H9 (cell line): ENCODE measurements at regions not wholly inside any gene's neighbourhood (a gene's known extent, or its start where the extent isn't known, plus 50 kb on each side); places are given as distances from the start of the nearest gene placed in this dataset.

Experiments used
- DNase-seq: peaks from one replicate; pipeline ENCODE4 v3.0.0-alpha.2; 2017
- H2AFZ ChIP-seq: one replicate; pipeline ENCODE4 v1.6.1; 2013; ENCODE audit warnings: mild to moderate bottlenecking, low read length, control low read depth, moderate library complexity
- H2AK5ac ChIP-seq: 2 replicates; pipeline ENCODE4 v1.6.1; 2013; ENCODE audit warnings: low read length, control low read depth, mixed read lengths; ENCODE audit not compliant: insufficient read length
- H2BK120ac ChIP-seq: one replicate; pipeline ENCODE4 v1.6.1; 2013; ENCODE audit warnings: low read depth, mild to moderate bottlenecking, low read length, control low read depth, inconsistent platforms; ENCODE audit not compliant: poor library complexity, severe bottlenecking
- H2BK12ac ChIP-seq: 2 replicates; pipeline ENCODE4 v1.6.1; 2013; ENCODE audit warnings: low read length, control low read depth, mixed read lengths, low read depth; ENCODE audit not compliant: insufficient read length
- H2BK15ac ChIP-seq: 2 replicates; pipeline ENCODE4 v1.6.1; 2013; ENCODE audit warnings: low read depth, low read length, control low read depth
- H2BK20ac ChIP-seq: one replicate; pipeline ENCODE4 v1.6.1; 2013; ENCODE audit warnings: low read depth, mild to moderate bottlenecking, low read length, control low read depth, inconsistent platforms; ENCODE audit not compliant: poor library complexity, severe bottlenecking
- H2BK5ac ChIP-seq: 2 replicates; pipeline ENCODE4 v1.6.1; 2013; ENCODE audit warnings: low read length, control low read depth, mixed read lengths; ENCODE audit not compliant: insufficient read length
- H3K14ac ChIP-seq: 2 replicates; pipeline ENCODE4 v1.6.1; 2013; ENCODE audit warnings: low read length, control low read depth; ENCODE audit not compliant: insufficient read depth
- H3K18ac ChIP-seq: 2 replicates; pipeline ENCODE4 v1.6.1; 2013; ENCODE audit warnings: low read depth, mild to moderate bottlenecking, mixed read lengths, low read length, control low read depth; ENCODE audit not compliant: insufficient read length
- H3K23ac ChIP-seq: 2 replicates; pipeline ENCODE4 v1.6.1; 2013; ENCODE audit warnings: low read length, control low read depth, mixed read lengths, low read depth; ENCODE audit not compliant: insufficient read length
- H3K23me2 ChIP-seq: 2 replicates; pipeline ENCODE4 v1.6.1; 2013; ENCODE audit warnings: low read depth, mild to moderate bottlenecking, mixed read lengths, low read length, control low read depth; ENCODE audit not compliant: insufficient read length, poor library complexity, severe bottlenecking
- H3K27ac ChIP-seq: 2 replicates; pipeline ENCODE4 v1.5.1; 2013; ENCODE audit warnings: low read length, control low read depth, mixed read lengths, low read depth; ENCODE audit not compliant: insufficient read length
- H3K27me3 ChIP-seq: 2 replicates; pipeline ENCODE4 v1.6.1; 2013; ENCODE audit warnings: low read length, control low read depth, inconsistent platforms; ENCODE audit not compliant: insufficient read depth
- H3K4ac ChIP-seq: 2 replicates; pipeline ENCODE4 v1.6.1; 2013; ENCODE audit warnings: low read depth, mild to moderate bottlenecking, control low read depth, inconsistent platforms, low read length, moderate library complexity
- H3K4me1 ChIP-seq: 2 replicates; pipeline ENCODE4 v1.6.1; 2013; ENCODE audit warnings: low read length, control low read depth, inconsistent platforms; ENCODE audit not compliant: insufficient read depth
- H3K4me2 ChIP-seq: 2 replicates; pipeline ENCODE4 v1.6.1; 2013; ENCODE audit warnings: low read length, control low read depth, mixed read lengths; ENCODE audit not compliant: insufficient read length, insufficient read depth
- H3K56ac ChIP-seq: 2 replicates; pipeline ENCODE4 v1.6.1; 2013; ENCODE audit warnings: low read depth, mild to moderate bottlenecking, mixed read lengths, low read length, control low read depth; ENCODE audit not compliant: insufficient read length
- H3K79me1 ChIP-seq: 2 replicates; pipeline ENCODE4 v1.6.1; 2013; ENCODE audit warnings: low read depth, mild to moderate bottlenecking, moderate library complexity, low read length, control low read depth, inconsistent platforms; ENCODE audit not compliant: insufficient read depth, poor library complexity, severe bottlenecking
- H3K79me2 ChIP-seq: 2 replicates; pipeline ENCODE4 v1.6.1; 2013; ENCODE audit warnings: low read length, control low read depth, inconsistent platforms; ENCODE audit not compliant: insufficient read depth
- H3K9ac ChIP-seq: 2 replicates; pipeline ENCODE4 v1.6.1; 2013; ENCODE audit warnings: low read length, control low read depth, mixed read lengths; ENCODE audit not compliant: insufficient read length; ENCODE audit errors: extremely low read depth
- H3K9me3 ChIP-seq: one replicate; pipeline ENCODE4 v1.6.1; 2013; ENCODE audit warnings: low read depth, low read length, inconsistent platforms; ENCODE audit not compliant: control insufficient read depth
- H3T11ph ChIP-seq: one replicate; pipeline ENCODE4 v1.6.1; 2013; ENCODE audit warnings: mild to moderate bottlenecking, low read length, control low read depth, inconsistent platforms
- H4K20me1 ChIP-seq: one replicate; pipeline ENCODE4 v1.6.1; 2013; ENCODE audit not compliant: control insufficient read depth, insufficient read length, insufficient read depth
- H4K5ac ChIP-seq: 2 replicates; pipeline ENCODE4 v1.6.1; 2013; ENCODE audit warnings: low read depth, mild to moderate bottlenecking, mixed read lengths, low read length, control low read depth; ENCODE audit not compliant: insufficient read length
- H4K8ac ChIP-seq: replicated peaks from 2 replicates; pipeline ENCODE4 v1.6.1; 2013; ENCODE audit warnings: low read length, control low read depth, mixed read lengths, low read depth; ENCODE audit not compliant: insufficient read length
- H4K91ac ChIP-seq: 2 replicates; pipeline ENCODE4 v1.6.1; 2013; ENCODE audit warnings: low read depth, mild to moderate bottlenecking, moderate library complexity, mixed read lengths, low read length, control low read depth; ENCODE audit not compliant: insufficient read length
- H3K27ac Mint-ChIP-seq, 3 experiments: 2 replicates in 2 of 3; 3 replicates in 1 of 3; pipeline ENCODE4 v1.8.0; 2020 to 2021; ENCODE audit warnings: mixed read lengths in 3 of 3, mild to moderate bottlenecking in 1 of 3, moderate library complexity in 1 of 3
- H3K27me3 Mint-ChIP-seq: 2 replicates; pipeline ENCODE4 v1.8.0; 2021; ENCODE audit warnings: low read depth, mild to moderate bottlenecking, moderate library complexity, mixed read lengths
- H3K36me3 Mint-ChIP-seq, 3 experiments: 2 replicates in 2 of 3; 3 replicates in 1 of 3; pipeline ENCODE4 v1.8.0; 2020 to 2021; ENCODE audit warnings: low read depth in 3 of 3, mixed read lengths in 3 of 3; ENCODE audit not compliant: insufficient read depth in 1 of 3
- H3K4me1 Mint-ChIP-seq, 2 experiments: 2 replicates each; pipeline ENCODE4 v1.8.0; 2020; ENCODE audit warnings: mixed read lengths in 2 of 2
- H3K4me3 Mint-ChIP-seq, 2 experiments: 2 replicates in 1 of 2; 3 replicates in 1 of 2; pipeline ENCODE4 v1.8.0; 2020 to 2021; ENCODE audit warnings: mild to moderate bottlenecking in 2 of 2, mixed read lengths in 2 of 2, moderate library complexity in 1 of 2
- H3K9me3 Mint-ChIP-seq, 2 experiments: 2 replicates in 1 of 2; 3 replicates in 1 of 2; pipeline ENCODE4 v1.8.0; 2020; ENCODE audit warnings: mild to moderate bottlenecking in 2 of 2, mixed read lengths in 2 of 2, moderate library complexity in 1 of 2
- WGBS: extraction: QIAGEN DNeasy Blood & Tissue Kit; methylation state at CpG from one replicate; pipeline ENCODE4 v1.1.7; 2013; ENCODE audit warnings: missing lambda C conversion rate, low lambda C conversion rate, mixed read lengths; ENCODE audit not compliant: insufficient read length; ENCODE audit errors: extremely low coverage; 5-methylcytosine and 5-hydroxymethylcytosine counted together
- TF ChIP-seq, protein P1 (sequence below): fragments of 200-600 bp; sonication (generic); conservative IDR thresholded peaks from 3 replicates; pipeline ENCODE4 v1.8.0; 2021; ENCODE audit warnings: antibody characterized with exemption, mild to moderate bottlenecking

DNA sequence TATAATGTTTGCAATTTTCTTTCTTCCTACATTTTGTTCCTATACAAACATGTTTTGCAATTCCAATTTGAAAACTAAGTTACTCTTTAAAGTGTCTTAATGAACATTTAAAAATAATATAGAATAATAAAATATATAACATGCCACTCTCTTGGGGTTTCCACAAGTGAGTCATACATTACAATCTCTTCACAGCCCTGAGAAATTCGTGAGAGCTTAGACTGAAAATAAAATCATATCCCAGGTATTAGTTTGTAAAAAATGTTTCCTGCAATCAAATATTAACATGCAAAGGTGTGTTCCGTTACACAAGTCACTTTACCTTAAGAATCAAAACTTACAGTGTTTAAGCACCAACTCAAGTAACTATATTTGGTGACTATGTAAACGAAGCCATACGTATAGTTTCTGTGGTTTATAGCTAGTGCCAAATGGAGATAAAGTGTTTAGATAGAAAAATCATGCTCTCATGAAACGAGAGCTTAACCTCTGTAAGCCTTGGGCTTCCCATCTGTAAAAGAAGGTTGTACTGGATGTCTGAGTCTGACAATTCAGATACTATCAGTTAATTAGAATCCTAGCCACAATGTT is 253.6 kb upstream of the ANO3 start:
- no peak overlapping the region for H4K5ac ChIP-seq
- no peak overlapping the region for H3K4me2 ChIP-seq
- H3T11ph ChIP-seq = no peak overlapping the region
- no peak overlapping the region for H2BK20ac ChIP-seq
- no peaks in the 10 kb centered on the region for H3K79me2 ChIP-seq
- no peaks in the 10 kb centered on the region for H3K27me3 ChIP-seq
- no peaks in the 10 kb centered on the region for H3K4me1 ChIP-seq
- no peak overlapping the region for H2BK12ac ChIP-seq
- no peaks in the 10 kb centered on the region for H4K20me1 ChIP-seq
- no peak overlapping the region for H4K91ac ChIP-seq
- no peak overlapping the region for H3K4ac ChIP-seq
- H3K9ac ChIP-seq = no peak overlapping the region
- Mint-ChIP-seq H3K4me1 (no peaks in the 10 kb centered on the region), H3K4me3 (no peak overlapping the region), H3K27me3 (no peaks in the 10 kb centered on the region), H3K36me3 (no peaks in the 10 kb centered on the region), H3K9me3 (no peaks in the 10 kb centered on the region), H3K27ac (no peak overlapping the region)
- TF ChIP-seq, protein P1, sequence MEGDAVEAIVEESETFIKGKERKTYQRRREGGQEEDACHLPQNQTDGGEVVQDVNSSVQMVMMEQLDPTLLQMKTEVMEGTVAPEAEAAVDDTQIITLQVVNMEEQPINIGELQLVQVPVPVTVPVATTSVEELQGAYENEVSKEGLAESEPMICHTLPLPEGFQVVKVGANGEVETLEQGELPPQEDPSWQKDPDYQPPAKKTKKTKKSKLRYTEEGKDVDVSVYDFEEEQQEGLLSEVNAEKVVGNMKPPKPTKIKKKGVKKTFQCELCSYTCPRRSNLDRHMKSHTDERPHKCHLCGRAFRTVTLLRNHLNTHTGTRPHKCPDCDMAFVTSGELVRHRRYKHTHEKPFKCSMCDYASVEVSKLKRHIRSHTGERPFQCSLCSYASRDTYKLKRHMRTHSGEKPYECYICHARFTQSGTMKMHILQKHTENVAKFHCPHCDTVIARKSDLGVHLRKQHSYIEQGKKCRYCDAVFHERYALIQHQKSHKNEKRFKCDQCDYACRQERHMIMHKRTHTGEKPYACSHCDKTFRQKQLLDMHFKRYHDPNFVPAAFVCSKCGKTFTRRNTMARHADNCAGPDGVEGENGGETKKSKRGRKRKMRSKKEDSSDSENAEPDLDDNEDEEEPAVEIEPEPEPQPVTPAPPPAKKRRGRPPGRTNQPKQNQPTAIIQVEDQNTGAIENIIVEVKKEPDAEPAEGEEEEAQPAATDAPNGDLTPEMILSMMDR = no peak
- no peaks in the 10 kb centered on the region for H3K79me1 ChIP-seq
- H4K8ac ChIP-seq = no peak overlapping the region
- no peak overlapping the region for H2BK120ac ChIP-seq
- no peak overlapping the region for H3K18ac ChIP-seq
- no peak overlapping the region for H2BK15ac ChIP-seq
- no peak overlapping the region for H2AFZ ChIP-seq
- H3K56ac ChIP-seq = no peak overlapping the region
- no peaks in the 10 kb centered on the region for H3K23me2 ChIP-seq
- H2BK5ac ChIP-seq = no peak overlapping the region
- no peak overlapping the region for H2AK5ac ChIP-seq
- no peaks in the 10 kb centered on the region for H3K9me3 ChIP-seq
- no peak overlapping the region for H3K27ac ChIP-seq
- no peak for DNase-seq
- H3K14ac ChIP-seq = no peak overlapping the region
- no CpG with 5 or more reads among the region's 5 CpGs for WGBS
- H3K23ac ChIP-seq = no peak overlapping the region
